NT2/D1 (cell line): ENCODE measurements at regions not wholly inside any gene's neighbourhood (a gene's known extent, or its start where the extent isn't known, plus 50 kb on each side); places are given as distances from the start of the nearest gene placed in this dataset.
"Not testable (repeated sequence)": the region's sequence is repeated elsewhere in the genome, so short reads cannot be mapped to it uniquely, and the experiment has no call there.

Source experiments
- DNase-seq: peaks from one replicate; pipeline ENCODE4 v3.0.0-alpha.2; 2011; ENCODE audit warnings: low read depth, low spot score
- H3K27me3 ChIP-seq: 2 replicates; pipeline ENCODE4 v1.6.0; 2011; ENCODE audit warnings: mild to moderate bottlenecking; ENCODE audit not compliant: insufficient read length, insufficient read depth
- H3K36me3 ChIP-seq: 2 replicates; pipeline ENCODE4 v1.6.1; 2011; ENCODE audit warnings: mild to moderate bottlenecking, low read length, mixed read lengths; ENCODE audit not compliant: insufficient read depth, insufficient read length
- H3K4me1 ChIP-seq: 2 replicates; pipeline ENCODE4 v1.5.1; 2011; ENCODE audit not compliant: insufficient read depth, insufficient read length
- H3K4me3 ChIP-seq: 2 replicates; pipeline ENCODE4 v1.5.1; 2011; ENCODE audit warnings: low read depth; ENCODE audit not compliant: insufficient read length
- H3K9ac ChIP-seq: 2 replicates; pipeline ENCODE4 v1.6.0; 2011; ENCODE audit warnings: low read depth; ENCODE audit not compliant: insufficient read length
- H3K9me3 ChIP-seq: 2 replicates; pipeline ENCODE4 v1.5.1; 2011; ENCODE audit warnings: mild to moderate bottlenecking, low read length; ENCODE audit not compliant: insufficient read depth
- SUZ12 ChIP-seq: IDR thresholded peaks from 2 replicates; pipeline ENCODE4 v1.6.1; 2011; ENCODE audit not compliant: insufficient read length, insufficient read depth; ENCODE audit errors: extremely low read depth
- YY1 ChIP-seq: IDR thresholded peaks from 2 replicates; pipeline ENCODE4 v1.6.1; 2011; ENCODE audit not compliant: insufficient read length, insufficient read depth
- ZNF274 ChIP-seq: IDR thresholded peaks from 2 replicates; pipeline ENCODE4 v1.6.1; 2011; ENCODE audit warnings: mild to moderate bottlenecking, low read depth, low read length

GRCh38 chr6:55943329-55943728 is 67.9 kb upstream of the BMP5 start:
- Histone ChIP-seq H3K9me3 (no peaks in the 10 kb centered on the region), H3K36me3 (no peaks in the 10 kb centered on the region), H3K4me1 (no peaks in the 10 kb centered on the region), H3K4me3 (no peak overlapping the region), H3K9ac (no peak overlapping the region), H3K27me3 (no peaks in the 10 kb centered on the region)
- TF ChIP-seq YY1: no peak
- no peak for TF ChIP-seq SUZ12
- no peak for TF ChIP-seq ZNF274
- no peak for DNase-seq

DNA sequence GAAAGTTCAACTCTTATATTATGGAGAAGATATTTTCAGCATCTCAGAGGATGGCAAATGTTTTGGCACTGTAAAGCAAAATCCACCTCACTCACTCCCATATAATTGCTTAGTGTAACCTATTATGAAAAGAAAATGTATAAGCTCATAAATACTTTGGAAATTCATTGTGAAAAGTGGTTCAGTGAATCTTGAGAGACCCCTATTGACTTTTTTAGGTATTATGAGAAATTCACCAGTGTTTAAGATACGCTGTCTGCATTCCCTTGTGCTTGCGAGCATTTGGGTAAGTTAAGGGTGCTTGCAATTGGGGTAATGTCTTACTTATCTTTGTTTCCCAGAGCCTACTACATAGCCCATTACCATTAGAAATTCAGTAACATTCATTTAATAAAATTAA is 66.3 kb upstream of the BMP5 start:
- no peaks in the 10 kb centered on the region for H3K9me3 ChIP-seq

GRCh38 chr6:55937951-55938690 is 62.7 kb upstream of the BMP5 start:
- Histone ChIP-seq H3K9ac (no peak overlapping the region), H3K4me3 (no peak overlapping the region), H3K27me3 (no peaks in the 10 kb centered on the region), H3K9me3 (no peaks in the 10 kb centered on the region), H3K4me1 (no peaks in the 10 kb centered on the region), H3K36me3 (no peaks in the 10 kb centered on the region)
- DNase-seq: no peak
- TF ChIP-seq ZNF274 (no peak), YY1 (no peak), SUZ12 (no peak)

More for the DNA sequence above, 66.3 kb upstream of the BMP5 start:
- no peaks in the 10 kb centered on the region for H3K4me1 ChIP-seq
- H3K36me3 ChIP-seq: no peaks in the 10 kb centered on the region
- no peak overlapping the region for H3K4me3 ChIP-seq
- no peaks in the 10 kb centered on the region for H3K27me3 ChIP-seq
- TF ChIP-seq SUZ12: no peak
- TF ChIP-seq YY1: no peak
- TF ChIP-seq ZNF274: no peak
- H3K9ac ChIP-seq: no peak overlapping the region
- no peak for DNase-seq

- no peaks in the 10 kb centered on the region for H3K4me1 ChIP-seq
- DNase-seq: no peak
- H3K9ac ChIP-seq: no peak overlapping the region
- TF ChIP-seq ZNF274 (no peak), SUZ12 (no peak)
- H3K4me3 ChIP-seq: no peak overlapping the region
- no peaks in the 10 kb centered on the region for H3K36me3 ChIP-seq
- H3K27me3 ChIP-seq: no peaks in the 10 kb centered on the region
- no peaks in the 10 kb centered on the region for H3K9me3 ChIP-seq
These were observed 62.0 kb upstream of the BMP5 start for GRCh38 chr6:55937261-55937947.

DNA sequence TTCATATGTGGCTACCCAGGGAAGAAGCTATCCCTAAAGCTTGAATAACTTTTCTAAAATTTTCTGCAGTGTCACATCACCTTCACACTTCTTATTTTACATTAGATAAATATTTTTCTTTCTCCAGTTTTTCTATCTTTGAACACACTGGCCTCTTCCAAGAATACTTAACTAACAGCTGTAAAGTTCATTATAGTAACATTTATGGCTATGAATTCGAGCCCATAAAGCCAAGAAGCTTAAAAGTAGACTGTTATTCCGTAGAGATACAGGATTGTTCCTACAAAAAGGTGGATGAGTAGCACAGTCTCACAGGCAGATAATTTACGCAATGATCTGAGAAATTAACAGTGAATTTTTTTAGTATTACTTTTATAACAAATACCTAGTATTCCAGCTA is 55.7 kb upstream of the BMP5 start:
- no peak for DNase-seq
- no peaks in the 10 kb centered on the region for H3K4me1 ChIP-seq
- no peaks in the 10 kb centered on the region for H3K27me3 ChIP-seq
- H3K4me3 ChIP-seq: no peak overlapping the region
- no peaks in the 10 kb centered on the region for H3K9me3 ChIP-seq
- no peak overlapping the region for H3K9ac ChIP-seq
- H3K36me3 ChIP-seq: no peaks in the 10 kb centered on the region
- TF ChIP-seq SUZ12: no peak
- TF ChIP-seq YY1: no peak

GRCh38 chr6:55927713-55928112 is 52.3 kb upstream of the BMP5 start:
- not testable (repeated sequence) for H3K9ac ChIP-seq, DNase-seq, H3K4me1 ChIP-seq, H3K9me3 ChIP-seq, H3K27me3 ChIP-seq, H3K36me3 ChIP-seq, H3K4me3 ChIP-seq

DNA sequence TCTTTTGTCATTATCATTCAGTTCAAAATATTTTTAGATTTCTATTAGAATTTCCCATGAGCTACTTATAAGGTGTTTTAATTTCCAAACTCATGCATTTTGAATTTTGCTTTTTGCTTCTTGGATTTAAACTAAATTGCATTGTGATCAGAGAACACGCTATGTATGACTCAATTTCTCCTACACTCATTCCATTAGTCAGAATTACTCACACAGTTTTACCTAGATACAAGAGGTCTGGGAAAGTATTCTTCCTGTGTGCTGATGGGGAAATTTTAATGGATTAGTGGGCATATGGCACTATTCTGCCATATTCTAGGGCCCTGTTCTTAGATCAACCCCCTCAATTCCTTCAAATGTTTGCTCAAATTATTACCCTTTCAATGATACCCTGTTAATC is 49.9 kb upstream of the BMP5 start:
- no peaks in the 10 kb centered on the region for H3K36me3 ChIP-seq
- no peaks in the 10 kb centered on the region for H3K9me3 ChIP-seq
- no peaks in the 10 kb centered on the region for H3K27me3 ChIP-seq
- no peaks in the 10 kb centered on the region for H3K4me1 ChIP-seq
- H3K9ac ChIP-seq: no peak overlapping the region
- TF ChIP-seq YY1 (no peak), SUZ12 (no peak), ZNF274 (no peak)
- H3K4me3 ChIP-seq: no peak overlapping the region
- DNase-seq: no peak
